Body of pancreas (tissue), 4 donors: ENCODE measurements at regions not wholly inside any gene's neighbourhood (a gene's known extent, or its start where the extent isn't known, plus 50 kb on each side); places are given as distances from the start of the nearest gene placed in this dataset.

Experiments used
- POLR2A ChIP-seq, 3 donors: fragments of 450-650 bp; IDR thresholded peaks; one replicate each; pipeline ENCODE4 v1.6.1; 2016; ENCODE audit warnings: antibody characterized with exemption in 3 of 3, mild to moderate bottlenecking in 2 of 3
- TF ChIP-seq, protein P1 (sequence below), 7 experiments: fragments of 450-650 bp in 4 of 7; fragments of 200-600 bp in 3 of 7; sonication (generic) in 3 of 7; IDR thresholded peaks; one replicate each; pipeline ENCODE4 v1.5.1; 2016 to 2019; ENCODE audit warnings: antibody characterized with exemption in 7 of 7

DNA sequence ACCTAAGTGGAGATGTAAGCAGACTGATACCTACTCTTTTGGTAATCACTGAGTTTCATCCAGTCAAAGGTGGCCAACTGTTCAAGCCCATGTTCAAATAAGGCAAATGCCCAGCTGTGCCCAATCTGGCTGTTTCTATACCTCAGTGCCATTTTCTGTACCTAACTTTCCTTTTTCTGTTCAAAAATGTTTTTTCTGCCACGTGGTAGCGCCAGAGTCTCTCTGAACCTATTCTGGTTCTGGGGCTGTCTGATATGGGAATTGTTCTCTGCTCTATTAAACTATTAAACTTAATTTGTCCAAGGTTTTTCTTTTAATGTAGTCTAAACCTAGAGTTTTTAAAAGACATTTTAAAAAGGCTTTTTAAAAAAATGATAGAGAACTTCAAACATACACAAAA is 391.2 kb downstream of the NOVA1 start:
- no peak for TF ChIP-seq POLR2A (IDR thresholded peaks at IDR 0.05)
- TF ChIP-seq, protein P1, sequence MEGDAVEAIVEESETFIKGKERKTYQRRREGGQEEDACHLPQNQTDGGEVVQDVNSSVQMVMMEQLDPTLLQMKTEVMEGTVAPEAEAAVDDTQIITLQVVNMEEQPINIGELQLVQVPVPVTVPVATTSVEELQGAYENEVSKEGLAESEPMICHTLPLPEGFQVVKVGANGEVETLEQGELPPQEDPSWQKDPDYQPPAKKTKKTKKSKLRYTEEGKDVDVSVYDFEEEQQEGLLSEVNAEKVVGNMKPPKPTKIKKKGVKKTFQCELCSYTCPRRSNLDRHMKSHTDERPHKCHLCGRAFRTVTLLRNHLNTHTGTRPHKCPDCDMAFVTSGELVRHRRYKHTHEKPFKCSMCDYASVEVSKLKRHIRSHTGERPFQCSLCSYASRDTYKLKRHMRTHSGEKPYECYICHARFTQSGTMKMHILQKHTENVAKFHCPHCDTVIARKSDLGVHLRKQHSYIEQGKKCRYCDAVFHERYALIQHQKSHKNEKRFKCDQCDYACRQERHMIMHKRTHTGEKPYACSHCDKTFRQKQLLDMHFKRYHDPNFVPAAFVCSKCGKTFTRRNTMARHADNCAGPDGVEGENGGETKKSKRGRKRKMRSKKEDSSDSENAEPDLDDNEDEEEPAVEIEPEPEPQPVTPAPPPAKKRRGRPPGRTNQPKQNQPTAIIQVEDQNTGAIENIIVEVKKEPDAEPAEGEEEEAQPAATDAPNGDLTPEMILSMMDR (IDR thresholded peaks at IDR 0.05), result no peak
